DMS 273 treated with DMSO at 0.1 percent for 48 hours (cell line): ENCODE measurements at regions not wholly inside any gene's neighbourhood (a gene's known extent, or its start where the extent isn't known, plus 50 kb on each side); places are given as distances from the start of the nearest gene placed in this dataset.
"Not testable (repeated sequence)": the region's sequence is repeated elsewhere in the genome, so short reads cannot be mapped to it uniquely, and the experiment has no call there.

ENCODE experiments used
- DNase-seq: peaks from one replicate; lab custom pipeline; 2025; lab: John Stamatoyannopoulos, UW

- DNase-seq: no peak
These were observed 191.5 kb downstream of the MCHR2 start for GRCh38 chr6:99802396-99803031.

GRCh38 chr6:99808992-99809391 is 185.0 kb downstream of the MCHR2 start:
- no peak for DNase-seq

- DNase-seq: no peak
These were observed 183.7 kb downstream of the MCHR2 start for GRCh38 chr6:99810295-99810694.

GRCh38 chr6:99810942-99811620 is 182.9 kb downstream of the MCHR2 start:
- DNase-seq: no peak

- no peak for DNase-seq
These were observed 182.4 kb downstream of the MCHR2 start for GRCh38 chr6:99811636-99812035.

GRCh38 chr6:99813565-99813964 is 180.5 kb downstream of the MCHR2 start:
- DNase-seq: no peak

GRCh38 chr6:99814230-99814928 is 179.6 kb downstream of the MCHR2 start:
- no peak for DNase-seq

GRCh38 chr6:99816795-99817194 is 177.2 kb downstream of the MCHR2 start:
- DNase-seq: no peak

- no peak for DNase-seq
These were observed 175.9 kb downstream of the MCHR2 start for GRCh38 chr6:99818161-99818560.

GRCh38 chr6:99819853-99820252 is 174.2 kb downstream of the MCHR2 start:
- no peak for DNase-seq

- no peak for DNase-seq
These were observed 172.9 kb downstream of the MCHR2 start for GRCh38 chr6:99821164-99821563.

- DNase-seq: peak; percentile 66
These were observed 171.1 kb downstream of the MCHR2 start for GRCh38 chr6:99822741-99823512.

- not testable (repeated sequence) for DNase-seq
These were observed 170.3 kb downstream of the MCHR2 start for GRCh38 chr6:99823513-99824235.

- no peak for DNase-seq
These were observed 161.0 kb downstream of the MCHR2 start for GRCh38 chr6:99833034-99833433.

GRCh38 chr6:99836471-99836870 is 157.6 kb downstream of the MCHR2 start:
- DNase-seq: no peak

GRCh38 chr6:99838607-99839006 is 155.4 kb downstream of the MCHR2 start:
- no peak for DNase-seq

- no peak for DNase-seq
These were observed 152.7 kb downstream of the MCHR2 start for GRCh38 chr6:99841297-99841696.

- DNase-seq: no peak
These were observed 148.0 kb downstream of the MCHR2 start for GRCh38 chr6:99846006-99846405.

- DNase-seq: no peak
These were observed 143.2 kb downstream of the MCHR2 start for GRCh38 chr6:99850841-99851240.

GRCh38 chr6:99852031-99852430 is 142.0 kb downstream of the MCHR2 start:
- no peak for DNase-seq

GRCh38 chr6:99867026-99867425 is 127.0 kb downstream of the MCHR2 start:
- DNase-seq: no peak
